Ascending aorta (tissue), 2 donors: ENCODE measurements at regions not wholly inside any gene's neighbourhood (a gene's known extent, or its start where the extent isn't known, plus 50 kb on each side); places are given as distances from the start of the nearest gene placed in this dataset.

Experiments used
- DNase-seq, 2 donors: peaks; one replicate each; pipeline ENCODE4 v3.0.0-alpha.2; 2019; ENCODE audit warnings: low spot score in 2 of 2
- H3K27ac ChIP-seq, 2 donors: fragments of 200-600 bp; sonication (generic); one replicate each; pipeline ENCODE4 v1.5.1; 2016 to 2017; ENCODE audit warnings: mild to moderate bottlenecking in 1 of 2
- H3K27me3 ChIP-seq: fragments of 200-600 bp; sonication (generic); one replicate; pipeline ENCODE4 v1.5.1; 2017
- H3K36me3 ChIP-seq, 2 donors: fragments of 200-600 bp; sonication (generic); one replicate each; pipeline ENCODE4 v1.5.1; 2016
- H3K4me1 ChIP-seq, 2 donors: fragments of 200-600 bp; sonication (generic); one replicate each; pipeline ENCODE4 v1.5.1; 2016 to 2017; ENCODE audit warnings: mild to moderate bottlenecking in 1 of 2
- H3K4me3 ChIP-seq, 2 donors: fragments of 200-600 bp; sonication (generic); one replicate each; pipeline ENCODE4 v1.5.1; 2016 to 2017; ENCODE audit warnings: mild to moderate bottlenecking in 1 of 2
- H3K9me3 ChIP-seq, 2 donors: fragments of 200-600 bp; sonication (generic); one replicate each; pipeline ENCODE4 v1.5.1; 2016
- CTCF ChIP-seq, 3 experiments: fragments of 200-600 bp in 2 of 3; fragments of 450-650 bp in 1 of 3; sonication (generic) in 2 of 3; IDR thresholded peaks; one replicate each; pipeline ENCODE4 v1.5.1; 2016 to 2019; ENCODE audit warnings: antibody characterized with exemption in 3 of 3, mild to moderate bottlenecking in 1 of 3, moderate library complexity in 1 of 3
- intact Hi-C: fragments of 100-400 bp; cut with DNase I; formaldehyde crosslinking; loops from one replicate; pipeline ENCODE4 v1.15.1; 2023

GRCh38 chr2:204012072-204012653 is 75.6 kb downstream of the ICOS start:
- H3K27ac ChIP-seq: peak overlapping the region; percentile 20 to 51
- DNase-seq: peak in 1 of 2 donors; percentile 66
- H3K9me3 ChIP-seq: no peaks in the 10 kb centered on the region
- TF ChIP-seq CTCF (IDR thresholded peaks at IDR 0.05): no peak
- peaks cover 0 to 8% of the 10 kb centered on the region in 2 donors for H3K4me1 ChIP-seq
- H3K27me3 ChIP-seq: no peaks in the 10 kb centered on the region
- no peaks in the 10 kb centered on the region for H3K36me3 ChIP-seq
- intact Hi-C loops: no loop called here
- no peak overlapping the region for H3K4me3 ChIP-seq

- TF ChIP-seq CTCF (IDR thresholded peaks at IDR 0.05): no peak
- intact Hi-C loops: no loop called here
- Histone ChIP-seq H3K4me3 (no peak overlapping the region), H3K27me3 (no peaks in the 10 kb centered on the region), H3K9me3 (no peaks in the 10 kb centered on the region), H3K27ac (no peak overlapping the region), H3K4me1 (peaks cover 0 to 8% of the 10 kb centered on the region in 2 donors), H3K36me3 (no peaks in the 10 kb centered on the region)
- no peak for DNase-seq
Measured at GRCh38 chr2:204015118-204015843, 78.7 kb downstream of the ICOS start.

DNA sequence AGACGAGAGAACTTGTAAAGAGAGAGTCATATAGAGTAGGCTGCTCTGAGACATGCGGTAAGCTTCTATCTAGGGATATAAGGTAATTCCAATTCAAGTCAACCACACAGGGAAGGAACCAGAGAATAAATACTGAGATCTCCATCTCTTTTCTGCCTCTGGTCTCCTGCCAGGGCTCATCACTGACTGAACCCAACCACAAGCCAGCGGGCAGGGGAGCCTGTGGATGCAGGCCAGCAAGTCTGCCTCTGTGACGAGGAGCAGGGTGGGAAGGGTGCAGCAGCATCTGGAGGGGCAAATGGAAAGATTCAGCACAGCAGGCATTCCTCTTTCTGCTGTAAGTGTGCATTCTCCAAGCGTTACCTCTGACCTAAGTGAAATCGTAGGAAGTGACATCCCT is 82.2 kb downstream of the ICOS start:
- no peak for DNase-seq
- Histone ChIP-seq H3K4me1 (peaks cover 0 to 2% of the 10 kb centered on the region in 2 donors), H3K27me3 (no peaks in the 10 kb centered on the region), H3K9me3 (no peaks in the 10 kb centered on the region), H3K27ac (no peak overlapping the region), H3K4me3 (no peak overlapping the region), H3K36me3 (no peaks in the 10 kb centered on the region)
- intact Hi-C loops: no loop called here
- no peak for TF ChIP-seq CTCF (IDR thresholded peaks at IDR 0.05)

DNA sequence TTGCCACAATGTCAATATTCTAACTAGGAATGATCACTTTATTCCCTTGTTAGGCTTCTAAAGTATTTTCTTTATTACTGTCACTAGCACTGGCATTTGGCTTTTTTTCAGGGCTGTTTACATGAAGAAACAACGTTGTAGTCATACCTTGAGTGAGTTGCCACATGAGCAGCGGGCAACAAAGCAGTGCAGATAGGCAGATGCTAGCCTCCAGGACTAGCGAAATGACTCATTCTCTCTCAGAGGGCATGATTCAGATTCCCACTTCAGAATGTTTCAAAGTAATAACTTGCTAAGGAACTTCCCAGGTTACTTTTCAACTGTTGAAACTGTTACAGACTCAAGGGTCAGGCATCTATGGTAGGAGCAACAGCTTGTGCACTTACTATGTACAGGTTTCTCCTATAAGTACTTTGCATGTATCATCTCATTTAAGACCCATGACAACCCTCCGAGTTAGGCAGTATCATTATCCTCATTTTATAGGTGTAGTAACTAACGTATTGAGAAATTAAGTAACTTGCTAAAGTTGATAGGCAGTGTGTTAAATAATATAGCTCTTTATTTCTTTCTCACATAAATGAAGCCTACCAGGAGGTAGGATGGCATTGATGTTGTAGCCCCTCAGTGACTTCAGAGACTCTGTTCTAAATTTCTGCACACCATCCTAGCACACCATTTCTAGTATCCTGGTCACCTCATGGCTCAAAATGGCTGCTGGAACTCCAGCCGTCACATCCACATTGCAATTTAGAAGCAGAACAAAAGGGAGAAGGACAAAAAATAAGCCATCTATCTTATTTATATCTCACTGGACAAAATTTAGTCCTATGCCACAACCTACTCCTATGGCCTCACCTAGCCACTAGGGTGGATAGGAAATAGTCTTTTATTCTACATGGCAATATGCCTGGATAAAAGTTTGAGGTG is 83.3 kb downstream of the ICOS start:
- Histone ChIP-seq H3K27me3 (no peaks in the 10 kb centered on the region), H3K4me3 (no peak overlapping the region), H3K27ac (no peak overlapping the region), H3K4me1 (peaks cover 0 to 2% of the 10 kb centered on the region in 2 donors), H3K36me3 (no peaks in the 10 kb centered on the region), H3K9me3 (no peaks in the 10 kb centered on the region)
- no peak for TF ChIP-seq CTCF (IDR thresholded peaks at IDR 0.05)
- intact Hi-C loops: loop anchor here (5.0 to 10.0 kb wide), 5 partner anchors 93 to 1665 kb away; partner anchors contain the start of genes NRP2 and PARD3B
- DNase-seq: no peak

DNA sequence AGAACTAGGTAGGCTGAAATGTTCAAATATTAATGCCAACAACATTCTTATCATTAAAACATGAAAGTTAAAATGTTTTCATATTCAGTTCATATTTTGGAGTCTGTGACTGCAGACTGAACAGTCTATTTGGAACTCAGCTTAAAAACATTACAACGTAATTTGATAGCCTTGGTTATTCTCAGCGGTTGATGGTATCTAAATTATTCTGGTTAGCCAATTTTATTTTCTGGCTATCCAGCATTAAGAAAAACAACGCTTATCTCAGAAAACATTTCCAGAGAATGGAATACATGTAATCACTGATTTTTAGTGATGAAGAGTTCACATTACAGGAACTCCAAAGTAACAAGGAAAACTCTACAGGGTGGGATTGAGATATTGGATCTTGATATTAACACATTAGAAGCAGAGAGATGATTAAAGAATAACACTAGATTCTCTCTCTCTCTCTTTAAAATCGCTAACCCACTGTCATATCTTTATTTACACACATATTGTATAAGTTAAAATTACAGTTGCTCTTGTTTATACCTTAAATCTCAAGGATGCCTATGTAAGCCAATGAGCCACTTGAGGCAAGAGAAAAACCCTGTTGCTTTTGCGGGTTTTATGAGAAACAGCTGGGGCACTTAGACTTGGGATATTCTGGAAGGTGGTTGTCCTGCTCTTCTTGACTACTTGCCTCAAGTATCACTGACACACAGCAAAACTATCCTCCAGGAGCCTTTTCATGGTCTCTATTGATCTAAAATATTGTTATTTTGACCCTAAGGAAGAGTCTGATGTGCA is 84.9 kb downstream of the ICOS start:
- intact Hi-C loops: loop anchor here (5.0 to 10.0 kb wide), 5 partner anchors 94 to 1663 kb away; partner anchors contain the start of genes NRP2 and PARD3B
- peak overlapping the region; percentile 29 to 35 for H3K27ac ChIP-seq
- H3K27me3 ChIP-seq: no peaks in the 10 kb centered on the region
- H3K9me3 ChIP-seq: no peaks in the 10 kb centered on the region
- DNase-seq: no peak
- no peaks in the 10 kb centered on the region for H3K36me3 ChIP-seq
- H3K4me3 ChIP-seq: no peak overlapping the region
- peaks cover 0 to 2% of the 10 kb centered on the region in 2 donors for H3K4me1 ChIP-seq
- no peak for TF ChIP-seq CTCF (IDR thresholded peaks at IDR 0.05)
